Adipocyte (in vitro differentiated cells): ENCODE measurements at regions not wholly inside any gene's neighbourhood (a gene's known extent, or its start where the extent isn't known, plus 50 kb on each side); places are given as distances from the start of the nearest gene placed in this dataset.
A peak's percentile ranks its signal among the peaks of the same experiment; 100 is the strongest.

Experiments
- DNase-seq: peaks from one replicate; pipeline ENCODE4 v3.0.0-alpha.2; 2015; ENCODE audit warnings: low read depth
- H3K27me3 ChIP-seq: replicated peaks from 2 replicates; pipeline ENCODE4 v1.7.0; 2013; ENCODE audit warnings: mild to moderate bottlenecking, low read length, moderate library complexity; ENCODE audit not compliant: control insufficient read depth, insufficient read depth
- H3K36me3 ChIP-seq: 2 replicates; pipeline ENCODE4 v1.7.0; 2013; ENCODE audit warnings: low read length, mild to moderate bottlenecking, moderate library complexity; ENCODE audit not compliant: control insufficient read depth, insufficient read depth, severe bottlenecking
- H3K4me1 ChIP-seq: 2 replicates; pipeline ENCODE4 v1.7.0; 2013; ENCODE audit warnings: mild to moderate bottlenecking, low read length, moderate library complexity; ENCODE audit not compliant: control insufficient read depth, insufficient read depth
- H3K4me3 ChIP-seq: 2 replicates; pipeline ENCODE4 v1.7.0; 2013; ENCODE audit warnings: mild to moderate bottlenecking, low read length, moderate library complexity
- H3K9ac ChIP-seq: 2 replicates; pipeline ENCODE4 v1.7.0; 2013; ENCODE audit warnings: mild to moderate bottlenecking, low read length, moderate library complexity
- H3K9me3 ChIP-seq: 2 replicates; pipeline ENCODE4 v1.7.0; 2013; ENCODE audit warnings: mild to moderate bottlenecking, low read length, moderate library complexity; ENCODE audit not compliant: control insufficient read depth

DNA sequence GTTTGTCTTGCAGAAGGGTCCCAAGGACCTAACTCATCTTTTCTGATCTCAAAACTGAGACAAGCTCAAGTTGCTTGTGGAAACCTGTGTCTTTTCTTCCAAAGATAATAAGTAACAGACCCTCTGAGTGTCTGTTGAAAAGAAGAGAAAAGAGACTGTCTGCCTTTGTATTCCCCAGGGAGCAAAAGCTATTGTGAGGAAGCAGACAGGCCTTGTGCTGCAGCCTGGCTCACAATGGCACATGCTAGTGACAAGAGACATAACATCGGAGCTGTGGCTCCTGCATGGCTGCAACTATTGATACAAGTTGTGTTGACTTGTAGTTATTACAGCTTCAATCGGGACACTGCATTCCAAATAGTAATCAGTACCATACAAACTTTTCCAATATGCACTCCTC lies 202.9 kb downstream of the DKK1 start:
- peak; percentile 29 for DNase-seq
- H3K9me3 ChIP-seq: peaks cover 16% of the 10 kb centered on the region
- peak overlapping the region; percentile 42 for H3K4me3 ChIP-seq
- peaks cover 33% of the 10 kb centered on the region for H3K4me1 ChIP-seq
- no peaks in the 10 kb centered on the region for H3K27me3 ChIP-seq
- H3K36me3 ChIP-seq: no peaks in the 10 kb centered on the region
- peak overlapping the region; percentile 73 for H3K9ac ChIP-seq

DNA sequence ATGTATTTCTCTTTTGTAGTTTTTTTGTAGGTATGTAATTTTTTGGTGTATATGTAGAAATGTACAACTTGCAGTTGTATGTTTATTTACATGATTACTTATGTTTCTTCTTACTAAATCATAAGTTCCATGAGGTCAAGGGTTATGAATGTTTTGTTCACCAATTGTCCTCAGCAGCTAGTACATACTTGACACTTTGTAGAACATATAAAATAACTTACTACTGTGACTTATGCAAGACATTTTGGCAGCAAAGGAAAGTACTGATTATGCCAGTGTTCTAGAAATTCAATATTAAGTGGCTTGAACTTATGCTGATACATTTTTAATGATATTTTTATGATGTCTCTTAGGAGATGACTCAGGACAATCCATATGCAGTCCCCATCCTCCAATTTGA lies 209.6 kb downstream of the DKK1 start:
- no peak overlapping the region for H3K4me3 ChIP-seq
- H3K4me1 ChIP-seq: peaks cover 46% of the 10 kb centered on the region
- H3K9ac ChIP-seq: peak overlapping the region; percentile 53
- H3K27me3 ChIP-seq: no peaks in the 10 kb centered on the region
- no peaks in the 10 kb centered on the region for H3K9me3 ChIP-seq
- DNase-seq: peak; percentile 50
- H3K36me3 ChIP-seq: no peaks in the 10 kb centered on the region

DNA sequence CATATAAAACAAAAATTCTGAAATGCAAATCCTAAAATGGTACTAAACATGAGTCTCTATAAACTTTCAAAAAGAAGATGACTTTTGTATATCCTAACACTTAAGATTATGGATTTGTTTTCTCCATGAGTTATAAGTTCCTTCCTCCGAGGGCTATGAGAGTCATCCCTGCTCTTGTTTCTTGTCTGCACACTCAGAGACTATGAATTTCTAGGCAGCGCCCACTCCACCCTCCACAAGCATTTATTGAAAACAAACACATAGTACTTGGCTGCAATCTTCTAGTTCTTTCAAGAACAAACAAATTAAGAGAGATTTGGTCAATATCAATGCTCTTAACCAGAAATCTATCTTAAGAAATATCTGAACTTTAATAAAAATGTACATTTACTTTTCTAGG lies 211.7 kb downstream of the DKK1 start:
- Histone ChIP-seq H3K4me1 (peaks cover 37% of the 10 kb centered on the region), H3K9ac (peak overlapping the region; percentile 77), H3K9me3 (no peaks in the 10 kb centered on the region), H3K36me3 (no peaks in the 10 kb centered on the region), H3K4me3 (no peak overlapping the region), H3K27me3 (no peaks in the 10 kb centered on the region)
- DNase-seq: peak; percentile 76

DNA sequence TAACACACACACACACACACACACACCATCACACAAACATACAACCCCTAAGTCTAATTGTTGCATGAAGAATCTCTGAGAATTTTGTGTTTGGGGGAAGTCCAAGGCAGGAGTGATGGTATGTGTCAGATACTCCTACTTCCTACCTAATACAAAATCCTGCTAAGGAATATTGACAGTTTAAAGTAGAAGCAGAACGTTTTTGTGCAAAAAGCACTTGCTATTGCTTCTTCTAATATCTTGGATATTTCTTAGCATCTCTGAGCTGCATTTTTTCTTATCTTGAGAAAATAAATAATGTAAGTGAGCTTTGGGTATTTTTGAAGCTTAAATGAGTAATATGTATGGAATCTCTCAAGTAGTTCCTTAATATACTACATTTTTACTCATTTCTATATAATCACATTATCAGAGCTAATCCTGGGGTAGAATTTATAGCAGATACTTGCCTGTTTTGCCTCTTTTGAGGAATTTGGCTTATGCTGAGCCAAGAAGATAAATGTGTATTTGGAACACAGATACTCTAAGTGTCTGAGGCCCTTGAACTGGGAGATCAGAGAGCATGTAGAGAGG lies 212.3 kb downstream of the DKK1 start:
- H3K4me1 ChIP-seq: peaks cover 37% of the 10 kb centered on the region
- peak overlapping the region; percentile 77 for H3K9ac ChIP-seq
- no peak overlapping the region for H3K4me3 ChIP-seq
- peak; percentile 53 for DNase-seq
- H3K9me3 ChIP-seq: no peaks in the 10 kb centered on the region
- H3K27me3 ChIP-seq: no peaks in the 10 kb centered on the region
- no peaks in the 10 kb centered on the region for H3K36me3 ChIP-seq

DNA sequence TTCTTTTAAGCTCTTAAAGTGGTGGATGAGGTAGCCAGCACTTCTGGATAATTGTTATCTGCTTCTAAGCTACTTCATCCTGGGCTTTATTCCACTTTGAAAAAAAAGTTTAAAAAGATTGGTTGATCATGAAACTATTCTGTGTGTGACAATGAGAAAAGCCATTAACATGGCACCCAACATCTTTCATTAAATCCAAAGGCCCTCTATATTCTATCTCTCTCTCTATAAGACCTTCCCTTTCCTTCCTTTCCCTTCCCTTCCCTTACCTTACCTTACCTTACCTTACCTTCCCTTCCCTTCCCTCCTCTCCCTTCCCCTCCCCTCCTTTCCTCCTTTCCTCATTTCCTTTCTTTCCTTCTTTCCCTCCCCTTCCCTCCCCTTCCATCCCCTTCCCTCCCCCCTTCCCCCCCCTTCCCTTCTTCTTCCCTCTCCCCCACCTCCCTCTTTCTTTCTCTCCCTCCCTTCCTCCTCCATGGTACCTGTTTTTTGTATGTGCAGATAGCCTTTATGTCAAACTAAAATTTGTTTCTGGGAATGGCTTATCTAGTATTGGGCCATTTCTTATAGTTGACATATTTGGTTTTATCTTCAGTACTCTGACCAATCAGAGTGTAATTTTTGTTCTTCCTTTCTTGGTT lies 218.7 kb downstream of the DKK1 start:
- Histone ChIP-seq H3K27me3 (no peaks in the 10 kb centered on the region), H3K36me3 (no peaks in the 10 kb centered on the region), H3K4me1 (no peaks in the 10 kb centered on the region), H3K9me3 (peaks cover 10% of the 10 kb centered on the region), H3K9ac (no peak overlapping the region), H3K4me3 (no peak overlapping the region)
- no peak for DNase-seq

DNA sequence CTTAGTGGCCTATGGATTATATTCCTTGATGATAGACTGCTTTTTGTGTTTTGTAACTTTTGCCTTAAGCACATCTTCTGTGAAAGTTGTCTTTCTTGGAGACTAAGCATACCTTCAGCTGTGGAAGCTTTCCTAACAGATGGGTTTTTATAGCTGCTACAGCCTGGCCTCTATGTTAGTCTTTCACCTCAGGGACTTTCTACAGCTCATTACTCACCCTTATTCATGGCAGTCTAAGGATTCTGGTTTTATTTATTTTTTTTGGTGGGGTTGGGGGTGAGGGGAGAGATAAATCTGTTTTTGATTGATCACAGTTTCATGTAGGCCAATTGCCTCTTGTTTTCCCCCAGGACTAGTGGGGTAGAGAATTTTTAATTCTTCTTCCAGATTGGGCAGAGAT lies 219.9 kb downstream of the DKK1 start:
- Histone ChIP-seq H3K9ac (no peak overlapping the region), H3K4me1 (peaks cover 4% of the 10 kb centered on the region), H3K27me3 (no peaks in the 10 kb centered on the region), H3K9me3 (peaks cover 10% of the 10 kb centered on the region), H3K36me3 (no peaks in the 10 kb centered on the region), H3K4me3 (no peak overlapping the region)
- no peak for DNase-seq

DNA sequence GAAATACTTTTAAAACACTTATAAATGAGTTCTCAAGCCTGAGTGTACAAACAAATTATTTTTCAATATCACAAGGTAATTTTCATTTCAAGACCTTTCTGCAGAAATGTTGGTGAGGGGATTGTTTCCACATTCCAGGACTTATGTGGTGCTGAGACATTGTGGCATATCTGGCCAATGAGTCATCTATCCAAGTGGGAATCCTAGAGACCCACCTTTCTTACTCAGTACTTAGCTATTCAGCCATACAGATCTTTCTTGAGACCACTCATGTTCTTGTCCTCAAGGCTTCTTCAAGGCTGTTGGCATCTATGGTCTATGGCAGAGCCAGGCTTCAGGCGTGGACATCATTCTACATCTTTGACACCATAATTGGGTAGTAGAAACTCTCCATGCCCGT lies 225.4 kb downstream of the DKK1 start:
- H3K9me3 ChIP-seq: peaks cover 3% of the 10 kb centered on the region
- H3K27me3 ChIP-seq: no peaks in the 10 kb centered on the region
- H3K4me1 ChIP-seq: peaks cover 50% of the 10 kb centered on the region
- peak overlapping the region; percentile 89 for H3K9ac ChIP-seq
- no peak for DNase-seq
- no peaks in the 10 kb centered on the region for H3K36me3 ChIP-seq
- peak overlapping the region; percentile 34 for H3K4me3 ChIP-seq

DNA sequence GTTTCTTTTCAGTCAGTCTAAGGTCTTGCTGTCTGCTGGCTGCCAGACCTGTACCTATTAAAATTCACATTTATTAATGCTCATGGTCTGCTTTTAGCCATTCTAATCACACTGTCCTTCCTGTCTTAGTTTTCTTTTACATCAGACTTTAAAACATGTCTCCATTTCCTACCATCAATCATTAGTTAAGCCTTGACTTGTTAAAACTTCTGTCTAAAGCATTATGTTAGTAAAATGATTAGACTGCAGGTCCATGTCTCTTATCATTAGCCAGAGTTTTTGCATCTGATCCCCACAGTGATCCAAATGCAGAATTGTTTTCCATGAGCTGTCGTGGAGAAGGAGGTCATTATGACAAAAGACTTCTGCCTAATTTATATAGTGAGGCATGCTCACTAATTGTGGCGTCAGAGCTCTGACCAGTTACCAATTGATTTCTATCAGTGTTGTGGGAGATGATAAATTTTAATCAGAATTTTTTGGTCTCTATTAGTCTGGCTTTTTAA lies 226.5 kb downstream of the DKK1 start:
- H3K27me3 ChIP-seq: no peaks in the 10 kb centered on the region
- H3K4me3 ChIP-seq: peak overlapping the region; percentile 43
- peak overlapping the region; percentile 89 for H3K9ac ChIP-seq
- H3K4me1 ChIP-seq: peaks cover 50% of the 10 kb centered on the region
- peaks cover 3% of the 10 kb centered on the region for H3K9me3 ChIP-seq
- DNase-seq: no peak
- H3K36me3 ChIP-seq: no peaks in the 10 kb centered on the region

DNA sequence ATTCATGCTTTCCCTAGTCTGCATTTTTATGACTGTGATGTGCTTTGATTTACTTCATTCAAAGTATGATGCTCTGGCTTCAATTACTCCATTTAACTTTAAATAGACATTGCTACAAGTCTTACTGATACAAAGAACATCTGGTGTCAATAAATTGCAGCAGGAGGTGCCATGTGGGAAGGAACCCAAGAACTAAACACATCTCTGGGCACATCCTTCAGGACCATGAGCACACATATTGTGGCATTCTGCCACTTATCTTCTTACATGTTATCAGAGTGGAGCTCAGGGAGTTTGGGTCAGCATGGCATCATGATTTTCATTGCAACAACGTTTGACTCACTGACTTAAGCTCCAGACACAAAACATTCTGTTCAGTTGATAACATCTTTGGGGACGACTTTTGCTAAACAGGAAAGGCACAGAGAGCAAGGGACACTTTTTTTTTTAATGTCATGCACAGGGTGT lies 227.0 kb downstream of the DKK1 start:
- Histone ChIP-seq H3K4me3 (no peak overlapping the region), H3K9me3 (peaks cover 3% of the 10 kb centered on the region), H3K27me3 (no peaks in the 10 kb centered on the region), H3K36me3 (no peaks in the 10 kb centered on the region), H3K9ac (peak overlapping the region; percentile 89), H3K4me1 (peaks cover 50% of the 10 kb centered on the region)
- peak; percentile 68 for DNase-seq

DNA sequence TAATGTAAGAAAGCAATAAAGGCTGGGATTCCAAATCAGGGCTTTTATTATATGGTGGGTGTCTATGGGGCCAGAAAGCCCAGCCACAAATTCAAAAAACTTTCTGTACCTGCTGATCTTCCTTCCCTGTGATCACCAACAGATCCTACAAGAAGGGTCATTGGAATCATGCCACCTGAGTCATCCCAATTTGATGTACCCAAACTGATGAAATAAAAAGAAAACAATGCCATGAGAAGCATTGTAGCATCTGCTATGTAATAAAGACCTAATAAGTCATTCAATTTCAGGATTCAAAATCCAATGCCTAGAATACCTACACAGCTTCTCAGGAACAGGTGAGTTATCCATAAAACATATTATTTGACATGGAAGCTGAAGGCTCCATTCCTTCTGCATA lies 228.8 kb downstream of the DKK1 start:
- no peaks in the 10 kb centered on the region for H3K36me3 ChIP-seq
- DNase-seq: no peak
- H3K9ac ChIP-seq: peak overlapping the region; percentile 3
- no peaks in the 10 kb centered on the region for H3K27me3 ChIP-seq
- H3K9me3 ChIP-seq: no peaks in the 10 kb centered on the region
- no peak overlapping the region for H3K4me3 ChIP-seq
- H3K4me1 ChIP-seq: peaks cover 50% of the 10 kb centered on the region

DNA sequence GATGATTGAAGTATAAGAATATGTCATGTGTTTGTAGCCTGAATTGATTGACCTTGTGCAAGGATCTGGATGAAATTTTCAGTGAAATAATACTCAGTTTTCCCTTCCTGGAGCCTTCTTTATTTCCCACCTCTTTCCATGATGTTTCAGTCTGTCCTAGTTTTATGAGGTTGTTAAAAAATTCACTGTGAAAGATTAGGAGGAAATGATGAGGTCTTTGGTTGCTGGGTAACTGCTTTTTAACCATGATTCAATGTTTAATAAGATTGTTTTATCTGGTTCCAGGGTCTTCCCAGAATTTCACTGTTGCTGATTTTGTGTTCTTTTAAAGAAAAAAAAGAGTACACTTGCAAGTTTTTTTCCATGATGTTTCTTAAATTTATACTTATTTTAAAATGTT lies 221.5 kb downstream of the MBL2 start:
- H3K9ac ChIP-seq: no peak overlapping the region
- no peaks in the 10 kb centered on the region for H3K9me3 ChIP-seq
- H3K4me3 ChIP-seq: no peak overlapping the region
- H3K27me3 ChIP-seq: no peaks in the 10 kb centered on the region
- no peaks in the 10 kb centered on the region for H3K36me3 ChIP-seq
- no peak for DNase-seq
- H3K4me1 ChIP-seq: no peaks in the 10 kb centered on the region
